Sciatic nerve (tissue), 2 donors: ENCODE measurements at regions not wholly inside any gene's neighbourhood (a gene's known extent, or its start where the extent isn't known, plus 50 kb on each side); places are given as distances from the start of the nearest gene placed in this dataset.

Source experiments
- ATAC-seq: fragments of 200-7000 bp; cut with Tn5 transposase; one replicate; pipeline ENCODE4 v1.9.1; 2020; ENCODE audit warnings: mild to moderate bottlenecking, moderate library complexity
- DNase-seq: peaks from one replicate; pipeline ENCODE4 v3.0.0-alpha.2; 2020; ENCODE audit warnings: low spot score
- intact Hi-C: fragments of 100-400 bp; cut with DNase I; formaldehyde crosslinking; loops from one replicate; pipeline ENCODE4 v1.14.2; 2022
- donor health status: DM: no; HTN: no; CAD: no.
- donor health status: DM: no; HTN: no; CAD: no.

GRCh38 chr12:88994537-88994936 is 357.8 kb downstream of the DUSP6 start:
- ATAC-seq (no peak), DNase-seq (no peak)
- intact Hi-C loops = no loop called here

- intact Hi-C loops = no loop called here
- DNase-seq (no peak), ATAC-seq (peak; percentile 64)
These were observed 358.6 kb downstream of the DUSP6 start for GRCh38 chr12:88993651-88994050.

DNA sequence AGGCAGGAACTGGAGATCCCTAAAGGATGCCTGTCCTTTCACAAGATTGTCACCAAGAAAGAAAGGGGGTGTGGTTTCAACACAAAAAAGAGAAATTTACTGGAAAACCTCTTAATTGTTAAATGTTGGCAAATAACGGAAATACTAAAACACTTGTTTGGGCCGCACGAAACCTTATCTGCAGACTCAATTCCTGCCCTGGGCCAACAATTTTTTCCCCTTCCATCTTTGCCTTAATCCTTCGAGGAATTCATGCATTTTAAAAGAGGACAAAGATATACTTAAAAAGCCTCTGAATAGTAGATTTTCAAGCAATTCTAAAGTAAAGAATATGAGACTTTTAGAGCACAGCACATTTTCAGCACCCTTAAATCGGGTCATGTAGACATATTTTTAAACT is 366.2 kb downstream of the DUSP6 start:
- ATAC-seq = no peak
- DNase-seq = no peak
- intact Hi-C loops = no loop called here

DNA sequence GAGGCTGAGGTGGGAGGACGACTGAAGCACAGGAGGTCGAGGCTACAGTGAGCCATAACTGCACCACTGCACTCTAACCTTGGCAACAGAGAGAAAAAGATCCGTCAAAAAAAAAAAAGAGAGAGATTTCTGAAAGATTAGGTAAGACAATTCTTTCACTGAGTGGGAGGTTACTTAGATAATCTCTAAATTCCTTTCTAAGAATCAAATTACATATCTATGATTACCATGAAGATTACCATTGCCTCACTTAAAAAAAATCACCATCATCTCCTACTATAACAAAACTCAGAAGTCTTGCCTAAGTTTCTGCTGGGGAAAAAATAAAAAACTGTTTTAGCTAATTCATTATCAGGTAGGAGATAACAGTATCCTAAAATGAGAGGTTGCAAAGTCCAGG is 366.7 kb downstream of the DUSP6 start:
- DNase-seq (no peak), ATAC-seq (no peak)
- intact Hi-C loops = no loop called here

- DNase-seq = no peak
- ATAC-seq = no peak
- intact Hi-C loops = no loop called here
These were observed 367.3 kb downstream of the DUSP6 start for GRCh38 chr12:88985011-88985410.

- intact Hi-C loops = no loop called here
These were observed 369.6 kb downstream of the DUSP6 start for GRCh38 chr12:88982694-88983093.

GRCh38 chr12:88977115-88977514 is 375.2 kb downstream of the DUSP6 start:
- DNase-seq = no peak
- ATAC-seq = no peak
- intact Hi-C loops = no loop called here

More at GRCh38 chr12:88982694-88983093, 369.6 kb downstream of the DUSP6 start:
- no peak for DNase-seq
- ATAC-seq = no peak

- no peak for DNase-seq
- intact Hi-C loops = no loop called here
These were observed 378.3 kb downstream of the DUSP6 start for GRCh38 chr12:88973998-88974397.

GRCh38 chr12:88970740-88971139 is 381.6 kb downstream of the DUSP6 start:
- intact Hi-C loops = no loop called here
- no peak for DNase-seq

More at GRCh38 chr12:88973998-88974397, 378.3 kb downstream of the DUSP6 start:
- ATAC-seq = no peak

DNA sequence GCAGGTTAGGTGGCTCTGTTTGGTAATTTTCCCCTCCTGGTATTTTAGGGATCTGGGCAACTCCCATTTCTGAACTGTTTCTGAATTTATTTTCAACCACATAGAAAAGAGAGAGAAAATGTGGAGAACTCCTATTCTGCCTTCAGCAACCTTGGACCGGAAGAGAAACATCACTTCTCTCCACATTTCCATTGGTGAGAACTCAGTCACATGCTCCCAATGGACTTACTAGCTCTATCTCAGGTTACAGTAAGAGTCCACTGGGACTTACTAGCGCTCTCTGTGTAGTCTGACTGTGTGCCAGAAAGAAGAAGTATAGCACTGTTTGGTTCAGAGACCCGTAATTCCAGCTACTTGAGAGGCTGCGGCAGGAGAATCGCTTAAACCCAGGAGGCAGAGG is 383.2 kb downstream of the DUSP6 start:
- no peak for ATAC-seq
- intact Hi-C loops = no loop called here
- no peak for DNase-seq

More at GRCh38 chr12:88970740-88971139, 381.6 kb downstream of the DUSP6 start:
- no peak for ATAC-seq

DNA sequence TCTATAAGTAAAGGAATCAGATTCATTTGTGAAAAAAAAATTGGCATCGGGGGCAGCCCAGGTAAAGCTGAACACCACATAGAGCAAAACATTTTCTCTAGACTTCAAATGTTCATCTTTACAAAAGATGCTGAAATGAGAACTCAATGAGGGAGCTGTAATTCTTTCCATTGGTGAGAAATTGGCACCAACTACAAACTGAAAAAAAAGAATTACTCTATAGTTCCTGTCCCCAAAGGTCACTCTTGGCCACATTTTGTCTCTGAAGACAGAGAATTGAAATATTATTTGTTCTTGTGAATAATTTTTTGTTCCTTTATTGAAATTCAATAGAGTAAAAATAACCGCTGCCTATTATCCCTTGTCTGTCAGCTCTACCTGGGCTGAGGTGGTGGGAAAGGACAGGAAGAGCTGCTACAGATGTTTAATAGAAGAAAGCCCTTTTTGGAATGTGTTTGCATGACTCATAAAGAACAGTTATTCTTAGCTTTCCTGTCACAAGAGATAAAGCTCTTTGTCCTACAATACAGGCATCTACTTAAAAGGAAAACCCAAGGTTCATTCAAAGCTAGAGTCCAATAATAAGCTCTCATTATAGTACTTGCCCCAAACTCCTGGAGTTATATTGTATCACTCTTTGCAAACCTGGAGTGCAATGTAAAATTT is 380.1 kb upstream of the KITLG start:
- intact Hi-C loops = no loop called here
- DNase-seq (no peak), ATAC-seq (no peak)

DNA sequence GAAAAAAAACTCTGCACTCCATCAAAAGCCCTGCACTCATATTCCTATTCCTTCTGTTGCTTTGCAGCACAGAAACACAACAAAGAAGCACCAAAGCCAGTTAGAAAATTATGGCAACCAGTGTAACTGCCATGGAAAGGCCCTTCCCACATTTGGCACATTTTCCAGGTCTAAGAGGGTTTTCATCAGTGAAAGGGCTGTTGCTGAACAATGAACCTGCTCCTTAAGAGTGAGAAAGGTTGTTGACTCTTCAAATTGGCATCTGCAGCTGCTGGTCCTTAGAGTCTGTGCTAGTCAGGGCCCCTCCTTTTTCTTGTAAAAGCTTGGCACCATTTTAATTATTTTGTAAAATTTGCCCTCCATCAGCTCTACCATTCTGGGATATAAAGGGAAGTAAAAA is 378.7 kb upstream of the KITLG start:
- DNase-seq (no peak), ATAC-seq (no peak)
- intact Hi-C loops = no loop called here

GRCh38 chr12:88958153-88958552 is 377.9 kb upstream of the KITLG start:
- no peak for ATAC-seq
- no peak for DNase-seq
- intact Hi-C loops = no loop called here

DNA sequence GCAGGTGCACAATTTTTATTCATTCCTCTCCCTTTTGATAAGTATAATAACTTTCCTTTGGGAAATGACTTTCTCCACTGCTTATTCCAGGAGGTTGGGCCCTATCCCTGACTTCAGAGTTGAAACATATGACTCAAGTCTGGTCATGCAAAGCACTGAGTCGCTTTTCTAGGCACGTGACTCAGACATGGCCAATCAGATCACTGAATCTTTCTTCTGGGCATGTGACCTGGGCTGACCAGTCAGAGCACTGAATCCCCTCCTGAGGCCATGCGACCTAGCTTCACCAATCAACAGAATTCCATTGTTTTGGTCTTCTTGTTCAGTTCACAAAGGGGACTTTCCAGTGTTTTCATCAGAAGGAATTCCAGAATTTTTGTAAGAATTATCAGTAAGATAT is 377.1 kb upstream of the KITLG start:
- DNase-seq (no peak), ATAC-seq (no peak)
- intact Hi-C loops = no loop called here

GRCh38 chr12:88955531-88955930 is 375.3 kb upstream of the KITLG start:
- no peak for ATAC-seq
- DNase-seq = no peak
- intact Hi-C loops = no loop called here

GRCh38 chr12:88953029-88953586 is 372.8 kb upstream of the KITLG start:
- intact Hi-C loops = no loop called here
- DNase-seq (no peak), ATAC-seq (no peak)

GRCh38 chr12:88952562-88952942 is 372.3 kb upstream of the KITLG start:
- intact Hi-C loops = no loop called here
- ATAC-seq (no peak), DNase-seq (no peak)

GRCh38 chr12:88951860-88952561 is 371.7 kb upstream of the KITLG start:
- intact Hi-C loops = no loop called here
- no peak for ATAC-seq

GRCh38 chr12:88951177-88951576 is 370.9 kb upstream of the KITLG start:
- no peak for DNase-seq
- intact Hi-C loops = no loop called here
- ATAC-seq = no peak

More at GRCh38 chr12:88951860-88952561, 371.7 kb upstream of the KITLG start:
- DNase-seq = no peak

GRCh38 chr12:88947486-88948043 is 367.3 kb upstream of the KITLG start:
- ATAC-seq (no peak), DNase-seq (no peak)
- intact Hi-C loops = no loop called here
